ENCODE measurements at regions not wholly inside any gene's neighbourhood (a gene's known extent, or its start where the extent isn't known, plus 50 kb on each side); places are given as distances from the start of the nearest gene placed in this dataset.

- no peak for TF ChIP-seq CTCF (IDR thresholded peaks at IDR 0.05)
- no peak for TF ChIP-seq POLR2A (IDR thresholded peaks at IDR 0.05)
These were observed 76.2 kb upstream of the OLIG3 start for GRCh38 chr6:137570393-137570792.

Measured in lower leg skin (tissue), 3 donors.